ENCODE measurements at regions not wholly inside any gene's neighbourhood (a gene's known extent, or its start where the extent isn't known, plus 50 kb on each side); places are given as distances from the start of the nearest gene placed in this dataset.

- TF ChIP-seq POLR2A (IDR thresholded peaks at IDR 0.05; ENCODE audit: low read depth, low read length) (no peak), SPI1 (IDR thresholded peaks at IDR 0.05; ENCODE audit: low read depth, low read length) (no peak), POLR2AphosphoS5 (IDR thresholded peaks at IDR 0.05; ENCODE audit: low read depth, low read length) (no peak)
Observed at GRCh38 chr1:63189677-63190076, 132.7 kb upstream of the FOXD3 start.

Measured in GM12891 (cell line).